ENCODE measurements at regions not wholly inside any gene's neighbourhood (a gene's known extent, or its start where the extent isn't known, plus 50 kb on each side); places are given as distances from the start of the nearest gene placed in this dataset.
"Not testable (repeated sequence)": the region's sequence is repeated elsewhere in the genome, so short reads cannot be mapped to it uniquely, and the experiment has no call there.

DNA sequence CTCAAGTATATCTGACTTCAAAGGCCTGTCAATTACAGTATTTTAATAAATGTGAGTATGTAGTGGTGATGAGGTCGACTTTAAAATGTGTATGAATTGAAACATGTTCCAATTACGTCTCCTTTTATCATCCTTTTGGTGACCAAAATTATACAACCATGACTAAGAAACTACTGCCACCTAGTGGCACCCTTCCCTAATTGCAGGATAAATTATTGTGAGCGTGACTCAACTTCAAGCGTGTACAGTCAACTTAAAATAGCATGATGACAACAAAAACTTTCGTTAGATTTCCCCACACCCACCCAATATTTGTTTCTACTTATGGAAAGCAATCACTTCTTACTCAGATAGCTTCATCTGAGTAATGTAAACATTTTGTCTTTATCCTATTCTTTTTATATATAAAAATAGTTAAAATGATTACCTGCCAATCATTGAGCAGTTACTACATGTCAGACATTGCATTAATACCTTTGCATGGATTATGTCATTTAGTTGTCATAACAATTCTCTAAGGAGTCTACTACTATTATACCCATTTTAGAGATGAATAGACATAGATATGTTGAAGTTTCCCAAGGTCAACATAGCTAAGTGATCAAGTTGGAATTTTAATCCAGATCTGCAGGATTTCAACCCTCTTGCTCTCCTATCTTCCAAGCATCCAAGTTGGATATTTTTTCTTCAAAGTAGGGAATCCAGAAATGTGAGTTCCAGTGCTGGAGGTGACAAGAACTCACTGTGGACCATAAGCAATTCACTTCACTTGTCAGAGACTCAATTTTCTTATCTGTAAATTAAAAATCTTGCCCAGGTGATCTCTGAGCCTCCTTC is 106.0 kb downstream of the MEX3B start:
- DNase-seq = peak; percentile 73

DNA sequence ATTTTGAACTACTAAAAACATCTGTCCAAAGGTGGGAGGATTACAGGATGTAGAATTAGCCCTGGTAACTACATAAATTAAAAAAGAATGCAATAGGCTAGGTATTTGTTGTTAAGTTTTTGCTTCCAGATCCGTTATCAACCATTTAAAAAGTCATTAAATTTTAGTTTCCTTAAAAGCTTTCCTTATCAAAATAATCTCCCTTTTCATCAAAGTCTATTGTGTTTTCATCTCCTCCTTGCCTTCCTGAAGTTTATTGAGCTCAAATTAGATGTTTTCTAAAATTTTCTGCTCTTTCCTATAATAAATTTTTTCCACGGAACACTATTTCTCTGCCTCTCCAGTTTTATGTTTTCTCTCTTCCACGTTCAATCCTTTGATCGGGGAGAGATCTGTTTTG is 108.6 kb downstream of the MEX3B start:
- no peak for DNase-seq

DNA sequence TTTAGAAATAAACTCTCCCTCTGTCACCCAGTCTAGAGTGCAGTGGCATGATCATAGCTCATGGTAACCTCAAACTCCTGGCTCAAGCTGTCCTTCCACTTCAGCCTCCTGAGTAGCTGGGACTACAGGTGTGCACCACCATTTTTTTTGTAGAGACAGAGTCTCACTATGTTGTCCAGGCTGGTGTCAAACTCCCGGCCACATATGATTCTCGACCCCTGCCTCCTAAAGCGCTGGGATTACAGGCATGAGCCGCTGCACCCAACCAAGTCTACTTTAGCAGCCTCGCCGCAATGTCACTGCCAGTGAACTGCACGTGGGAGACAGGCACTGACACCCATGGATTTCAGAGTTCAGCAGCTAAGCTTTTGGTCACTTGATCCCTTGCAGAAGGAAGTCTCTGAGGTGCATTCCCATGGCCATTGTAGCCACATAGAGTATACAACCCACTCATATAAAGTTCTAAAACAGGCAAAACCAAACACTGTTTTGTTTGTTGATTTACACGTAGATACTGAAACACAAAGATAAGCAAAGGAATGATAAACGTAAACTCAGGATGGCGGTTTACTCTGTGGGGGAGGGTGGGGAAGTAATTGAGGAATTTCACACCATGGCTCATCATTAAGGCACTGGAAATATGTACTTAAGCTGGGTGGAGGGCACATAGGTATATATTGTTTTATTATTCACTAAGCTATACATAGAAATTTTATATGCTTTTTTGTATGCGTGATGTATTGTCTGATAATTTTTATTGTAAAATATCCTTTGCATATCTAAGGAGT is 115.0 kb downstream of the MEX3B start:
- no peak for DNase-seq

DNA sequence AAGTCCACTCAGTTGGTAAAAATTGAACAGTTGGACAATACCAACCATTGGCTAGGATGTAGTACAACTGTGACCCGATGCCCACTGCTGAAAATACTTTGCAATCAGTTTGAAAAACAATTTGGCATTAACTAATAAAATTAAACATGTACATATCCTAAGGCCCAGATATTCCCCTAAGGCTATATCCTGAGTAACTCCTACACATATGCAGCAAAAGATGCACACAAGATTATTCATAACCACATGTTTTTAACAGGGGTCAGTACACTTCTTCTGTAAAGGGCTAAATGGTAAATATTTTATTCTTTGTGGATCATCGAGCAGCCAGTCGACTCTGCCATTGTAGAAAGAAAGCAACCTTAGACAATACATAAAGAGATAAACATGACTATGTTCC is 116.3 kb downstream of the MEX3B start:
- no peak for DNase-seq

DNA sequence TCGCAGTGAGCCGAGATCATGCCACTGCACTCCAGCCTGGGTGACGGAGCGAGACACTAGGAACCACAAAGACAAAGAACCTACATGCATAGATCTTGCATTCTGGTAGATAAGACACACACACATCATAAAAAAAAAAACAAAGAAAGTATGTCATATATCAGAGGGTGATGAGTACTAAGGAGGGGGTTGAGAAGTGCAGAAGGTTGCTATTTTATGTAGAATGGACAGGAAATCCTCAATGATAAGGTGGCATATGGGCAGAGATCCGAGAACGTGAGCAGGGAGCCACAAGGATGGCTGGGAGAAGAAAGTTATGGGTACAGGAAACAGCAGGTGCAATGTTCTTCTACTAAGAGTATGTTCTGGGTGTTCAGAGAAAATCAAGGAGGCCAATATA is 118.8 kb downstream of the MEX3B start:
- no peak for DNase-seq

DNA sequence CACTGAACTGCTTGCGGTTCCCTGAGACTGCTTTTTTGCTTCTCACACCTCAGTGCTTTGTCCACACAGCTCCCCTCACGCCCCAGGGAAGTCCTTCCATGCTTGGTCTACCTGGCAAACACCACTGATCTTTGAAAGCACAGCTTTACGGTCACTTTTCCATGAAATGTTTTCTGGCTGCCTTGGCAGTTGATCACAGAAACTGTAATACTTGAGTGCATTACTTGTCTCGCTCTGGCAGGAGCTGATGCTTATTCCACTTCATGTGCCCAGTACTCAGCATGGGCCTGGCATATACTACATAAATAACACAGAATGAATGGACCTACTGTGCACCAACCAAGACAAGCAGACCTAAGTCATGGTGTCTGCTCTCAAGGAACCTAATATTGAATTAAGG is 121.1 kb downstream of the MEX3B start:
- DNase-seq = no peak

DNA sequence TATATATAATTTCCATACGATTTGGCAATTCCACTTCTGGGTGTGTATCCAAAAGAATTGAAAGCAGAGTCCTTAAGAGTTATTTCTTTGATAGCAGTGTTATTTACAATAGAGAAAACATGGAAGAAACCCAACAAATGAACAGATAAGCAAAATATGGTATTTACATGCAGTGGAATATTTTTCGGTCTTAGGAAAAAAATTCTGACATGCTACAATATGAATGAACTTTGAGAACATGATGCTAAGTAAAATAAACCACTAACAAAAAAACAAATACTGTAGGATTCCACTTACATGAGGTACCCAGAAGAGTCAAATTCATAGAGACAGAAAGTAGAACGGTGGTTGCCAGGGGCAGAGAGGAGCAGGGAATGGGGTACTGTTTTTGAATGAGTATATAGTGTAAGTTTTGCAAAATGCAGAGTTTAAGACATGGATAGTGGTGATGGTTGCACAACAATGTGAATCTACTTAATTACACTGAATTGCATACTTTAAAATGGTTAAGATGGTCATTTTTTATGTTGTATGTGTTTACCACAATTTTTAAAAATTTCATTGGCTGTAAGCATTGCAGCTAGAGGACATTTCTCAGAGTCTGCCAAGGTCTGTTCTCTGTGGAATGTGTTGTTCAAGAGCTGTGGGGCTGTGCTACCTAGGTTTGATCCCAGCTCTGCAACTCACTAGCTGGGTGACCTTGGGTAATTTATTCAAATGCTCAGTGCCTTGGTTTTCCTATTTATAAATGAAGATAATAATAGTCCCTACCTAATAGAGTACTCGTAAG is 122.1 kb downstream of the MEX3B start:
- no peak for DNase-seq

DNA sequence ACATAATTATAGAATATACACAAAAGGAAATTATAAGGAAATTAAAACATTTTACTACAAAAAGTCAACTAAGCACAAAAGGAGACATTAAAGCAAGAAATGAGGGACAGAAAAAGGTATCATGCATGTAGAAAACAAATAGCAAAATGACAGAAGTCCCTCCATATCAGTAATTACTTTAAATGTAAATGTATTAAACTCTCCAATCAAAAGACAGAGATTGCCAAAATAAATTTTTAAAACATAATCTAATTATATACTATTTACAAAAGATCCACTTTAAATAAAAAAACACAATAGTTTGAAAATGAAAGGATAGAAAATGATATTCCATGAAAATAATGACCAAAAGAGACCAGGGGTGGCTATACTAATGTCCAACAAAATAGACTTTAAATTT is 123.7 kb downstream of the MEX3B start:
- DNase-seq = no peak

DNA sequence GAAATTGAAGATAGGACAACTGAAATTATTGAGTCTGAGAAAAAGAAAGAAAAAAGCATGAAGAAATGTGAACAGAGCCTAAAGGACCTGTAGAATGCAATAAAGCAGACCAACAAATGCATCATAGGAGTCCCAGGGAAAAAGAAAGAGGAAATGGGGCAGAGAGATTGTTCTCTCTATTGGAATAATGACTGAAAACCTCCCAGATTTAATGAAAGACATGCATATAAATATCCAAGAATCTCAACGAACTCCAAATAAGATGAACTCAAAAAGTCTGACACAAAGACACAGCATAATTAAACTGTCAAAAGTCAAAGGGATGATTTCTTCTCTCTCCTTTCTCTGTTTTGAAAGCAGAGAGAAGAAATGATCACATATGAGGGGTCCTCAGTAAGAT is 124.7 kb downstream of the MEX3B start:
- DNase-seq = no peak

DNA sequence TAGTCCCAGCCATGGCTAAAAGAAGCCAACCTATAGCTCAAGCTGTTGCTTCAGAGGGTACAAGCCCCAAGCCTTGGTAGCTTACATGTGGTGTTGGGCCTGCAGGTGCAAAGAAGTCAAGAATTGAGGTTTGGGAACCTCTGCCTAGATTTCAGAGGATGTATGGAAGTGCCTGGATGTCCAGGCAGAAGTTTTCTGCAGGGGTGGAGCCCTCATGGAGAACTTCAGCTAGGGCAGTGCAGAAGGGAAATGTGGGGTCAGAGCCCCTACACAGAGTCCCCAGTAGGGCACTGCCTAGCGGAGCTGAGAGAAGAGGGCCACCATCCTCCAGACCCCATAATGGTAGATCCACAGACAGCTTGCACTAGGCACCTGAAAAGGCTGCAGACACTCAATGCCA is 127.1 kb downstream of the MEX3B start:
- not testable (repeated sequence) for DNase-seq

DNA sequence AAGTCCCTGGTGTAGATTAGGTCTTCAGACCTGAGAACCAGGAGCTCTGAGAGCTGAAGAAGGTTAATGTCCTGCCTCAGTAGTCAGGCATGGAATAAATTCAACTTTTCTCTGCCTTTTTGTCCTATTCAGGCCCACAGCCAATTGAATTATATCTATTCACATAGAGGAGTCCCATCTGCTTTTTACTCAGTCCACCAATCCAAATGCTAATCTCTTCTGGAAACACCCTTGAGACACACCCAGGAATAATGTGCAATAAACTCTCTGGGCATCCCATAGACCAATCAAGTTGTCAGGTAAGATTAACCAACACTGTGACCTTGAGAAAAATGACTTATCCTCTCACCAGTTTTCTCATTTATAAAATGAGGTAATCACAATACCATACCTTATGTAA is 129.4 kb downstream of the MEX3B start:
- no peak for DNase-seq

DNA sequence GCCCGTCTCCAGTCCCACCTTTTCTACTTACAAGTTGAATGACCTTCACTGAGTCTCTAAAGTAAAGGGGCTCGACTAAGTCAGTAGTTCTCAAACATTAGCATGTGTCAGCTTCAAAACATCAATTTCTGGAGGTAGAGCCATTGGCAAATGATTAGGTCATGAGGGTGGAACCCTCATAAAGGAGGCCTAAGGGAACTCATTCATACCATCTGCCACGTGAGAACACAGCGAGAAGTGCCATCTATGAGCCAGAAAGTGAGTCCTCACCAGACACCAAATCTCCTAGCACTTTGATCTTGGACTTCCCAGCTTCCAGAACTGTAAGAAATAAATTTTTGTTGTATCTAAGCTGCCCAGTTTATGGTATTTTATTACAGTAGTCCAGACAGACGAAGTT is 129.8 kb downstream of the MEX3B start:
- DNase-seq = no peak

DNA sequence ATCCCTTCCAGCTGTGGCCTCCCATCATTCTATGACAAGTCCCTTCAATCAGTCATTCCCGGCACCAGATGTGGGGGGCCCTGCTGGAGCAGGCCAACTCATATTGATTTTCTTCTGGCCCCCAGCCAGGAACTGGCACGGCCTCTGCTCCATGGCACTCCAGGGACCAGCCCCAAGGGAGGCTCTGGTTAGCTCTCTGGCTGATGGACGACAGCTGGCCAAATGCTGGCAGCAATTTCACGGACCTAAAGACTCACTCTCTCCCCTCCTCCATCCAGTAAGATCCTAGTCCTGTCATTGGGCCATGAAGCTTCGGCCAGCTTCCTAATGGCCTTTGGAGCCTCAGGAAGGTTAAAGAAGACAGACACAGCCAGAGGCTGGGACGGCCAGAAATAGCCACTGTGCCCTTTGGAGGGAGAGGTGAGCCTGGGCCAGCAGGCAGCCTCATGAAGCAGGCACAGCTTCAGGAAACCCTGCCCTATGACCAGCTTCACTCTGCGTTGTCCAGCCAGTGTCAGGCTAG is 131.0 kb downstream of the MEX3B start:
- no peak for DNase-seq

DNA sequence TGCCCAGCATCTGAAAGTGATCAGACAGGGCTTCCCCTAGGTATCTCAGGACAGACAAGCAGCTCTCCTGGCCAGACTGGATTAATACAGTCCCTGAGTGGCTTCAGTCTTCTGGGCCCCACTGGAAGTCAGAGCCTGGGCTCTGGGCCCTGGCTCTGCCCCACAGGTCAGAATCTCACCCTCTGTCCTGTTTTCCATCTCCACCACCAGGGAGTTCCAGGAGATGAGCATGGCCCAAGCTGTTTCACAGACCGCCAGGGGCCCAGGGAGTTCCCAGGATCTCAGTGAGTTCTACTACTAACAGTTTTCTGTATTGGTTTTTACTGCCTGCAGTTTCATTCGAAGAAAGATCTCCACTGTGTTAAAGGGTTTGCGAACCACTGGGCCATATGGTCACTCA is 131.5 kb downstream of the MEX3B start:
- no peak for DNase-seq

DNA sequence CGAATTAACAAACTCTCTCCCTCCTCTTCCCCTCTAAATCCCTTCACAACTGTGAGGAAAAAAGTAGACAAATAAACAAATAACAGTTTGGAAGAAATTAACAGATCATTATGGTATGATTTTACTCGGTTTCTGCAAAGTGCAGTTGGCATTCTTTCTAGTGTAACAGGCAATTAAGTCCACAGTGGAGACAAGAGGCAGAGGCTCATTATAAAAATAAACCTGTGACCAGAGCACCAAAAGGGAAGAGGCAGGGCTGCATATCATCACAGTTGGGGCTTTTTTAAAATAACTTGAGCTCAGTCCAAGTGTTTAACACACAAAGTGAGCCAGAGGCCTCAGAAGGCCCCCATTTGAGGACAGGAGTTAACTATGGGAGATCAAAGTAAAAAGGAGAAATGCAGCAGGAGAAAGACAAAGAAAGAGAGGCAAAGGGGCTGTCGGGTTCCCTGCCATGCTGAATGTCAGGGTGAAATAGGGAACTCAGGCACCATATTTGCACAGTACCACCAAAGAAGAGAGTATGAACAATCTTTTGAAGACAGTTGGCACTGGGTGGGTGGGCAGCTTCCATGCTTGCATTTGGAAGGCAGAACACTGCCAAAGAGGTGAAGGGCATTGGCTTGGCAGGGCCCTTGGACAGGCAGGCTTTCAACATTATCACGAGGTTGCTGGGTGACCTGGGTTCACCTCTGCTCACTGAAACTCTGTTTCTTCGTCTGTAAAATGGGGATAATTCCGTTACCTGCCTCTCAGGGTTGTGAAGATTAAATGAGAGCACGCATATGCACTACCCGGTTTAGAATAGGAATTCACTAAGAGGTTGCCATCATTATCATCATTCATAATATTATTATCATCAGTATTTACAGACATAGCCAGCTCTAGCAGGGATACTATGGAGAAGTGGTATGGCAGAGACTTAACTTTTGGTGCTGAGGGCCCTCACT is 134.5 kb downstream of the MEX3B start:
- DNase-seq = no peak

DNA sequence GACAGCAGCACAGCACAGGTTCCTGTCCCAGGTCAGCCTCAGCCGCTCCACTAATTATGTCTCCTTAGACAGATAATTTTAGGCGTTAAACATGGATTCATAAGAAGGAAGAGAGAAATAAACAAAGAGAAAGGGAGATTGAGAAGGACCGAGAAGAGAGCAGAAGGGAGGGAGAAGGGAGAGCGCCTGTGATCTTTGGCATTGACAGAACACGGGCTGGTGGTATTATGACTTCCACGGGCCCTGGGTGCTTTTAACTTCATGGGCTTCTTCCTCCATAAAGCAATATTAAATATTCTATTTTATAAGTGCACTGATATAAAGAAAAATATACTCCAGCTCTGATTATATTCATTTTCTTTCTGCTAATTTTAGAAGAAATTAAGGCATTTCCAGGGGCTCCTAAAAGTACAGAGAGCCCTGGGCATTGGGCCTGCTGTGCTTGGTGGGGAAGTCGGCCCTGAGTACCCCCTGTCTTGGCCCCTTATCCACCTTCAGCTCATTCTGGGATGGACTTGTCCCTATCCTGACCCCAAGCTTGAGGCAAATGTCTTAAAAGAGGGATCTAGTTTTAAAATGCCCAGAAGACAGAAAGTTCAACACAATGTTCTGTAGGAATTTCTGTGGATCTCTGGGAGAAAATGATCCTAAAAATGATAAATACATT is 135.3 kb downstream of the MEX3B start:
- DNase-seq = no peak

DNA sequence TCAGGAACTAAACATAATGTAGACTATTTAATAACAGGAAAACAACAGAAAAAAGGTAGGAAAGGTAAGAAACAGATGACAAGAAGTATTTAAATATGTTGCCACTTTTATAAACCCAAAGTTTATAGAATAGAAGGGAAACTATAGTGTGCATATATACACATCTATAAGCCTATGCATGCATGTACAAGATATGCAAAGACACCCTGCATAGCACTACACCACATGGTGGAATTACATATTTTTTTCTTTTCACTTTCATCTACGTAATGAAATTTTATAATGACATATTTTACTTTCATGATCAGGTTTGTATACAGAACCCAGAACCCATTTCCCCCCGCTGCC is 136.8 kb downstream of the MEX3B start:
- no peak for DNase-seq

DNA sequence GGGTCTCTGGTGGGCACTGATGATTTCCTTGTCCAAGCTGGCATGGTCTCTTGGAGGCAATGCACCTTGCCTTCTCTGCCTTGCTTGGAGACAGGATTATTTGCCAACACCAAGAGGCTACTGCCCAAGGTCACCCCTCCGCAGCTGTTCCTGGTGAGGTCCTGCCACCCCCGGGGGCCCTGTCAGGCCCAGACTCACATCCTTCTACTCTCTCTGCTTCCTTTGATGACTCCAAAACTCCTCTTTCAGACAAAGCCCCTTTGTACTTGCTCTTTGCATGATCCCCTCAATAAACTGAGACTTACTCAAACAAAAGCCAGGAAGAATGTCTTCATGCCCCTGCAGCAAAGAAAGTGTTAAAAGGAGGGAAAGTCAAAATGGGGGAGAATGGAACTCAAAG is 137.7 kb downstream of the MEX3B start:
- no peak for DNase-seq

DNA sequence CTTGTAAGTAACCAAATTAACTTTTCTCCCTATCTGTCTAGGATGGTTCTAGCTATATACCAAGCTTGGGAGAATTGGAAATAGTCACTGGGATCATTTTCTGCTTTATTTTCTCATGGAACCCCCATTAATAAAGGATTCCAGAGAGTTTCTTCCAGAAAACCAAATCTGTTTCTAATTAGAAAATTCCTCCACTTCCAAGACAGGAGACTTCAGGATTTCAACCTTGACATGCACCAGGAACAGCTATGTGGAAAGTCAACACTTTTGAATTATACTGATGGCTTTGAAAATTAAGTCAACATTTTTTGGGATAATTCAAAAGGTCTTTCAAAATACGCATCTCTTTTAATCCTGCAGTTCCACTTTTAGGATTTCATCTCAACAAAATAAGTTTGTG is 138.3 kb downstream of the MEX3B start:
- no peak for DNase-seq

DNA sequence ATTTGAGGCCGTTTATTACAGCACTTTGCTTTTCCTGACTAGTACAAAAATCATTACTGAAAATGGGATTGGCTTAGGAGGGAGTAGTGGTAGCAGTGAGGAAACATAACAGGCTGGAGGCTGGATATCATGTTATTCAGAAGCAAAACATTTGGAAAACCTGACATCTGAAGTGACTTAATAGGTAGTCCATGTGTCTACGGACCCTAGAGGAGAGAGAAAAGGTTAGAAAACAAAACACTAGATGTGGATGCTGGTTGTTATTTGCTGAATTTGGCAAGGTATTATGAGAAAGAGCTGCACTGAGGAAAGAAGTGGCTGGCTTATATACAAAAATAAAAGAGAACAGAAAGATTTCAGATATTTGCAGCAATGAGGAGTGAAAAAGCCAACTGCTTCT is 139.9 kb downstream of the MEX3B start:
- DNase-seq = no peak

DNA sequence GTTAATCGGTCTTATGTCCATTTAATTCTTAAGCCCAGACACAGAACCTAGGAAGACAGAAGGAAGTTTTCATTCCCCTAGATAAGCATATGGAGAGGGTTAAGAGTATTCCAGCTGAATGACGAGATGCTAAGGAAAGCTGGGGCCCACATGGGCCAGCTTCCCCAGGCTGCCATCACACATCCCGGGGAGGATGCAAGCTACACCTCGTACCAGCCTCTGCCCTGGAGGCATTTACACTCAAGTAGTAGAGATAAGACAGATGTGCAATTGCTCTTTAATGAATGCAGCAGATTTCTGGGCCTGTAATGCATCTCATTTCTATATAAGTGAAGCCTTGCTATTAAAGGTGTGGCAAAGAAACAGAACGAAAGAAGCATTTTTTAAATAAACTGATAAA is 144.5 kb downstream of the MEX3B start:
- DNase-seq = no peak

DNA sequence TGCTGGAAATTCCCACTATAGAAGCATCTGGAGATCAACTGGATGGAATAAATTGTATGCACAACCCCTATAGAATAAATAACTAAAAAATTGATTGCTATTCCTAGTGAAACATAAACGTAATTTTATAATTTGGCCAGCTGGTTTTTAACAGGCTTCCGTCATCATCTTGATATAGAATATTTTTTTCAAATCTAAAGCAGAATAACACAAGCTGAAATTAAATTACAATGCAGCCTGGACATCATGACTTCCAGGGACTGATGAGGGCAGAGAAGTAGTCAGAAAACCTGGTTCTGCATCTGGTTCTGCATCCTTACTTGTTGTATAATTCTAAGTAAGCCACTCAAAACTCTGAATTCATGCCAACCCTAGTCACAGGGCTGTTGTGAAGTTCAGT is 146.1 kb downstream of the MEX3B start:
- DNase-seq = no peak

Data from dermis blood vessel endothelial cell (primary cell).